ENCODE measurements at regions not wholly inside any gene's neighbourhood (a gene's known extent, or its start where the extent isn't known, plus 50 kb on each side); places are given as distances from the start of the nearest gene placed in this dataset.

DNA sequence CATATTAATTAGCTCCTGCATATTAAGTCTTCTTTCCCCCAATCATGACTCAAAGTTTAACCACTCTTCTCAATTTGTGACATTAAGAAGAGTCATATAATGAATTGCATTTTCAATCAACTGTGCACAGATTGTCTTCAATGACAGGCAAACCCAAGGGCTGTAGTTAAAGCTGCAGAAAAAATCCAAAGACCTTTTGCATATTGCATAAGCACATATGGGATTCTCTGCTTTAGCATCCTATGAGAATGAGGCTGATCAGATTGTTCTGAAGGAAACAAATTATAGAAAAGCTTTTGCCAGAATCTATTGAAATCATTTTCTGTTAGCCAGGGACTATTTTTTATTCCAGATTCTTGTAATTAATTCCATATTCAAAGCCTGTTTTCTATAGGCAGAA lies 112.3 kb downstream of the FAM170A start:
- TF ChIP-seq, protein P1, sequence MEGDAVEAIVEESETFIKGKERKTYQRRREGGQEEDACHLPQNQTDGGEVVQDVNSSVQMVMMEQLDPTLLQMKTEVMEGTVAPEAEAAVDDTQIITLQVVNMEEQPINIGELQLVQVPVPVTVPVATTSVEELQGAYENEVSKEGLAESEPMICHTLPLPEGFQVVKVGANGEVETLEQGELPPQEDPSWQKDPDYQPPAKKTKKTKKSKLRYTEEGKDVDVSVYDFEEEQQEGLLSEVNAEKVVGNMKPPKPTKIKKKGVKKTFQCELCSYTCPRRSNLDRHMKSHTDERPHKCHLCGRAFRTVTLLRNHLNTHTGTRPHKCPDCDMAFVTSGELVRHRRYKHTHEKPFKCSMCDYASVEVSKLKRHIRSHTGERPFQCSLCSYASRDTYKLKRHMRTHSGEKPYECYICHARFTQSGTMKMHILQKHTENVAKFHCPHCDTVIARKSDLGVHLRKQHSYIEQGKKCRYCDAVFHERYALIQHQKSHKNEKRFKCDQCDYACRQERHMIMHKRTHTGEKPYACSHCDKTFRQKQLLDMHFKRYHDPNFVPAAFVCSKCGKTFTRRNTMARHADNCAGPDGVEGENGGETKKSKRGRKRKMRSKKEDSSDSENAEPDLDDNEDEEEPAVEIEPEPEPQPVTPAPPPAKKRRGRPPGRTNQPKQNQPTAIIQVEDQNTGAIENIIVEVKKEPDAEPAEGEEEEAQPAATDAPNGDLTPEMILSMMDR (IDR thresholded peaks at IDR 0.05) = no peak
- TF ChIP-seq POLR2A (IDR thresholded peaks at IDR 0.05) (no peak), POLR2AphosphoS5 (IDR thresholded peaks at IDR 0.05; ENCODE audit: insufficient read depth in 1 of 2, low read depth in 1 of 2) (no peak)
